Erythroblast (primary cell): ENCODE measurements at regions not wholly inside any gene's neighbourhood (a gene's known extent, or its start where the extent isn't known, plus 50 kb on each side); places are given as distances from the start of the nearest gene placed in this dataset.
"Not testable (repeated sequence)": the region's sequence is repeated elsewhere in the genome, so short reads cannot be mapped to it uniquely, and the experiment has no call there.

Source experiments
- DNase-seq, 2 experiments: peaks; one replicate each; lab custom pipeline; 2025; lab: John Stamatoyannopoulos, UW
- GATA1 ChIP-seq: IDR thresholded peaks from 2 replicates; pipeline ENCODE4 v1.6.1; 2011; ENCODE audit warnings: low read depth, mild to moderate bottlenecking, control low read depth, low read length, moderate library complexity
- POLR2A ChIP-seq: IDR thresholded peaks from 2 replicates; pipeline ENCODE4 v1.6.1; 2011; ENCODE audit warnings: mild to moderate bottlenecking, low read length

DNA sequence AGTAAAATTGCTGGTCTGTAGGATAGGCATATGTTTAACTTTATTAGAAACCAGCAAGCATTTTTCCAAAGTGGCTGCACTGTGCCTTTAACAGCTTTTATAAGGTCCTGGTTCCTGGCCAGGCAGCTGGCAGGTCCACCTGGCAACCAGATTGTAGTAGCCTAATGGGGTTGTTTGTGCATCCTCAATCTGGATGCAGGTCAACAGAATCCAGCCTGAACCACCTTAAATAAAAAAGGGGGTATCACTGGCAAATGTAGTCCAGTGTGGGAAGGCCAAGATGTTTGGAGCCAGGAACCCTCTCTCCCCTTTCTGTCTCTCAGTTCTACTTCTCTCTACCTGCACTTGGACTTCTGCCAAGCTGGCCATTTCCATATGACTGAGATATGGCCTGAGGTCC lies 200.3 kb downstream of the ZNF621 start:
- no peak for TF ChIP-seq POLR2A
- no peak for TF ChIP-seq GATA1

DNA sequence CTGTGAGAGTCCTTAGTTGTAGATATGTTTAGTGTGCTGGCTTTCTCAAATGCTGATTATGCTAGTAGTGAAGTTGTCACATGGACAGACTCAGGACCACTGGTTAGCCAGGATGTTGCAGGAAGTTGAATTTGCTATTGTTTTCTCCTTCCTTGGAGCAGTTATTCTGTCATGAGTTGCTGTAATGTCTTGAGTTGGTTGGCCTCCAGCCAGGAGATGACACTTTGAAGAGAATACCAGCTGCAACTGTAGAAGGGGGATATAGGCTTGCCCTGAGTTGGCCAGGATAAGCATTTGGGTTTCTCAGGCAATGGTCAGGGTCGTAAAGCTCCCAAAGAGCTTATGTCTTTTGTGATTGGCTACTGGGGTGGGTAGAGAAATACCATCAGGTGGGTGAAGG lies 206.7 kb downstream of the ZNF621 start:
- TF ChIP-seq POLR2A, result no peak
- no peak for TF ChIP-seq GATA1
- DNase-seq, result no peak

More for the DNA sequence above, 200.3 kb downstream of the ZNF621 start:
- DNase-seq, result no peak

DNA sequence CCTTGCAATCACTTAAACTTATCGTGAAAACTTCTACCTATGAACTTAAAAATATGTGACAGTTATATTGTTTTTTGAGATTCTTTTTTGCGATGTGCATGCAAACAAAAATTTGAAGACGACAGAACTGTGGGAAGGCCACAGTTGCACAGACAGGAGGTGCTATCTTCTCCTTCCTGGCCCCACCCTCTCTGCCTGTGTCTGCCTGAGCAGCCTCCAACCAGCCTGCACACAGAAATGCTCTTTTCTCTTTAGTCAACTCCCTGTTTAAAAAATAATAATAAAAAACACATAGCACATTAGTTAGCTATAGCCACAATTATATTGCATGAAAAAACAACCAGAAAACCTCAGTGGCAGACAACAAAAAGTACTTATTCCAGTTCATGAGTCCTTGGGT lies 212.2 kb downstream of the ZNF621 start:
- DNase-seq, result no peak
- no peak for TF ChIP-seq GATA1
- no peak for TF ChIP-seq POLR2A

DNA sequence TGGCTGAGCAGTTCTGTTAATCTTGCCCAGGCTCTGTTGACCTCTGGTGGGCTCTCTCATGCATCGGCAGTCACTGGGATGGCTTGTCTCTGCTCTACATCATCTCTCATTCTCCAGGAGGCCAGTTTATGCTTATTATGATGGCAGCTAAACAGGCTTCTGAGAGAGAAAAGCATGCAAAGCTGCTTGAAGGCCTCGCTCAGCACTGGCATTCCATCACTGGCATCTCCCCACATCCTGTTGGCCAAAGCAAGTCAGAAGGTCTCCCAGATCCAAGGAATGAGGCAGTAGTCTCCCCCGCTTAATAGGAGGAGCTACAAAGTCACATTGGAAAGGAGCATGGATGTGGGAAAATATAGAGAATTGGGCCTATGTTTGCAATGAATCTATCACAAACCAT lies 212.6 kb downstream of the ZNF621 start:
- no peak for DNase-seq
- TF ChIP-seq GATA1 (no peak), POLR2A (no peak)

DNA sequence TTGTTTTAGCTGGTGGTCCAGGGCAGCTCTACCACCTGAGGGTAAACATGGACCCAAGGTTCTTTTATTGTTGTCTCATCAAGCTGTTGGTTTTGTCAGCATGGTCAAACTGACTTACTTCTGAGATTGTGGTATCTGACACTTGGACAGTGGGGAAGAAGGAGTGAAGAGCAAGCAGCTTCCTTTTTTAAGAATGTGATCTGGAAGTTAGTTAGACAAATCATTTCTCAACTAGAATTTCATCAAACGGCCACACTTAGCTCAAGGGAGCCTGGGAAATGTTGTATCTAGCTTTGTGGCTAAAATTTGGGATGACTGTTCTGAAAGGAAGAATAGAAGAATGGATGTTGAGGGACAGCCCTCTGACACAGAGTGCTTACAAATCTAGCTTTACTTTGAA lies 215.2 kb downstream of the ZNF621 start:
- DNase-seq, result no peak
- no peak for TF ChIP-seq POLR2A
- TF ChIP-seq GATA1, result no peak

DNA sequence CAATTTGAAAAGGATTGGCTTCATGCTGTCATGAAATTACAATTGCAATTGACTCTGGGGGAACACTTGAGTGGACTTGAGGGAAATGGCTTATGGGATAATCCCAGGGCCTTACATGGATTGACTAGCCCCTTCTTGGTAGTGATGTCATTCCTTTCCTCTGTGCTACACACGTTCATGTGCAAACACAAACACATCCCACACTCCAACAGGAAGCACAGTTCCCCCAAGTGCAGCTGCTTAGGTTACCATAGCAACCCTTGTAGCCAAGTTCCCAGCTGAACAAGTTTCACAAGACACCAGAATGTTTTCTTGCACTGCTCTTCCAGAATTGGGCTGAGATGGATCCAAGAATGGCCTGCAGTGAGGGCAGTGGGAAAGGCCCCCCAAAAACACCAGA lies 217.0 kb downstream of the ZNF621 start:
- no peak for DNase-seq
- TF ChIP-seq GATA1 (no peak), POLR2A (no peak)

DNA sequence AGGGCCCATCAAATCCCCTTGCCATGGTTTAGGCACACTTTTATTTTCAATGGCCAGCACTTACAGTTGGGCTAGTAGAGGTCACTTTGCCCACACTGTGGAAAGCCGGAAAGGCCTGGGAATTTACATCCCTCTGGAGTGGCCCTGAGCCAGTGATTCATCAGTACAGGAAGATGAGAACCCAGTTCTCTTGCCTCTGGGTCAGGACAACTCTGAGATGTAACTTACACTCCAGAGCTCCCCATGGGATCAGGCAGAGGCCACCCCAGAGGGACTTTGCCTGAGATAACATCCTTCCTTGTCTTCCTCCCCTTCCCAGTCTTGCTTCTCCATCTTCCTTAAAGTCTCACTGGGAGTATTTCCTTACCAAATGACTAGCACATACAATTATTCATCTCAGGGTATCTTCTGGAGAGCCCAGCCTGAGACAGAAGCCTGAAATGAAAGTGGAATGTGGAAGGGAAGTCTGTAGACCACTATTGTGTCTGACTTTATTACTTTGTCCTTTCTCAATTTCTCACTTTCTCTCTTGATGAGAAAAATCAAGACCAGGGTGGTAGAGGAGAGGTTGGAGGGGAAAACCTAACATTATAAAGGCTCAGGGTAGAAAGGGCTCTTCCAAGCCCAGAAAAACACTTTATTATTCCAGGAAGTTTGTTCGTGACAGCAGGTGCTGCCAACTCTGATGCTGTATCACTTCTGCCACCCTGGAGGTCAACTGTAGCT lies 220.8 kb downstream of the ZNF621 start:
- TF ChIP-seq GATA1 (no peak), POLR2A (no peak)
- no peak for DNase-seq

DNA sequence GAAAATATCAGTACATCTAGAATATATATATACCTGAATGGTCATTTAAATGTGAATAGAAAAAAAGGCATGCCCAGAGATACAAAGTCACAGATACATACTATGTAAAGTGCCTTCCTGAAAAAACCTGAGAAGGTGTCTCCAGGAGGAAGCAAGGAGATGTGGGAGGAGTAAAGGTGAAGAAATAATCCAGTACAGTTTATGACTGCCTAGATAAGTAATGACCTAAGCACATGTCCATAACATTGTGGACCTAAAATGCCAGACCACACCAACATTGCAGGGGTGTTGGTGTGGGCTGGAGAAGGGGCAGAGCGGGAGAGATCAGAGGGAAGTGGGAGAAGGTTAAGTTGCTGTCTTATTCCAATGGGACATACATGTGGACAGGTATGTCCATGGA lies 226.9 kb downstream of the ZNF621 start:
- no peak for DNase-seq

DNA sequence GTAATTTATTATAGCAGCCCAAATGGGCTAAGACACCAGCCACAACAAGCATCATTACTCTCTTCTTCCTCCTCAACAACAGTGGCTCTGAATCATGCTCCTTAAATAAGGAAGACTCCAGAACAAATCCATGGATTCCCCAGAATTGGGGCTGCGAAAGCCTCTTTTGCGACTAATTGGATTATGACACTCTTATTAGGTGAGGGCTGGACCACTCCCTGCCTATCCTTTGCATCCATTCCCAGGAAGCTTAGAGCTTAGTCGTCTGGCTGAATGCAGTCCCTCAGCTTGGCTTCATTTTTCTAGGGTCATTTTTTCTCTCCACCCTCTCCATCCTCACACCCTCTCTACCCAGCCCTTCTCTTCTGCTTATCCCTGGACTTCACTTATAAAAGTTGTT lies 227.7 kb downstream of the ZNF621 start:
- no peak for TF ChIP-seq POLR2A
- no peak for TF ChIP-seq GATA1
- DNase-seq, result no peak

More for the DNA sequence above, 226.9 kb downstream of the ZNF621 start:
- TF ChIP-seq GATA1 (no peak), POLR2A (no peak)

DNA sequence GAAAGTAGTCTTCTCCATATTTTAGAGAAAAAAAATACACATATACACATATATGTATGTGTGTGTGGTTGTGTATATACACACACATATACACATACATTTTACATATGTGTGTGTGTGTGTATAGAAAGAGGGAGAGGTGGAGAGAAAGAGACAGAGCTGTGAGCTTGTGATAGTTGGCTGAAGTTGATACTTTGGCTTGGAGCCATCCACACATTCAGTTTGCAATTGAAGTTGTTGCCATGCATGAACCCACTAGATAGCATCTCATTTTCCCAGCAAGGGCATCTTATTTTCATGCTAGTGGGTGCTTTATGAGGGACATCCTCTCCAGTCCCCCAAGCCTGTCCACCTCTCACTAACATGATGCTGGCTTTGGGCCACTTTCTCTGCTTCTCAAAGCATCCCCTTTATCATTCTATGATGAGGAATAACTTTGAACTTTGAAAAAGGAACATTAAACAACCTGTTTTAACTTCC lies 228.6 kb downstream of the ZNF621 start:
- no peak for DNase-seq
- TF ChIP-seq GATA1 (no peak), POLR2A (no peak)

DNA sequence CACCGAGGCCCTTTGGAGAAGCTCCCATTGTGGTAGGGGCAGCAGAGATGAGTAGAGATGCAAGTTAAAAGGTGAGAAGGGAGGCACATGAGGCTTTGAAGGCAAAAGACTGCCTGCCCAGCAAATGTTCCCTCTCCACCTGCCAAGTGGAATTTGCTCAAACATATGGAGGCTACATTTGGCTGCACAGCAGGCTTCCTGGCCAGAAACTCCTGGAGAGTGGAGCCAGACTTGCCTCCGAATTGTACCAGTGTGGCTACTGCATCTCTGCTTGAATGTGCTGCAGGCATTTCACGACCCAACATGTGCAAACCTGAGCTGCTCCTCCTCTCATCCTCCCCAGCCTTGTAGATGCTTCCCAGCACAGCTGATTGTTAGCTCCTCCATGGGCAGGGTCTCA lies 229.2 kb downstream of the ZNF621 start:
- no peak for DNase-seq
- no peak for TF ChIP-seq GATA1
- TF ChIP-seq POLR2A, result no peak

DNA sequence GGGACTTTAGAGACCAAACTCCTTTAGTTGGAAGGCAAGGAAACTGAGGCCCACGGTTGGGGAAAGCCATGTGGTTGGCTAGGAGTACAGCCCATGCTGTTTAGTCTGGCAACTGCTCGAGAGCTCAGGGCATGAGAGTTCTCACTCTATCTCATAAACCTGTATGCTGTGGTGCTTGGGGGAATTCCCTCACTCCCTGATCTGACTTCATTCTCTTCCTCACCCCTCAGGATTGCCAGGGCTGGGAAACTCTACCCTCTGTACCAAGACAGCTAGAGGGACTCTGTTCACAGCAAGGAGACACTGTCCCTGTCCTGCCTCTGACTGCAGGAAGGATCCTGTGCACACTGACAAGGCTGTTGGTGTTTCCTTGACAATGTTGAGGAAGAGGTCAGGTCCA lies 230.2 kb downstream of the ZNF621 start:
- no peak for TF ChIP-seq GATA1
- TF ChIP-seq POLR2A, result no peak

DNA sequence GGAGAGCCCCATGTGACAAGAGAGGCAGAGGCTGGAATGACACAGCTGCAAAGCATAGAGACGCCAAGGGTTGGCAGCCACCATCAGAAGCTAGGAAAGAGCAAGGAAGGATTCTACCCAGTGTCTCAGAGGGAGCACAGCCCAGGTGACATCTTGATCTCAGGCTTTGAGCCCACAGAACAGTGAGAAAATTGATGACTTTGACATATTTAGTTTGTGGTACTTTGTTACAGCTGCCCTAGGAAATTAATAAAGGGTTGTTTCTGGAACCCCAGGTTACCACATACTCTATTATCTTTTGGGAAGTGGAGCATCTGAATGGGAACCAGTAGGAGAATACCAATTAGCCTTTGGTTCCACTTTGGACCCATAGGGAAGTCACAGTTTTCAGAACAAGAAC lies 231.7 kb downstream of the ZNF621 start:
- TF ChIP-seq GATA1 (no peak), POLR2A (no peak)
- DNase-seq, result no peak

More for the DNA sequence above, 230.2 kb downstream of the ZNF621 start:
- no peak for DNase-seq

DNA sequence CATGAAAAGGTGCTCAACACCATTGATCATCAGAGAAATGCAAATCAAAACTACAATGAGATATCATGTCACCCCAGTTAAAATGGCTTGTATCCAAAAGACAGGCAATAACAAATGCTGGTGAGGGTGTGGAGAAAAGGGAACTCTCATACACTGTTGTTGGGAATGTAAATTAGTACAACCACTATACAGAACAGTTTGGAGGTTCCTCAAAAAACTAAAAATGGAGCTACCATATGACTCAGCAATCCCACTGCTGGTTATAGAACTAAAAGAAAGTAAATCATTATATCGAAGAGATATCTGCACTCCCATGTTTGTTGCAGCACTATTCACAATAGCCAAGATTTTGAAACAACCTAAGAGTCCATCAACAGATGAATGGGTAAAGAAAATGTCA lies 238.0 kb downstream of the ZNF621 start:
- not testable (repeated sequence) for DNase-seq

DNA sequence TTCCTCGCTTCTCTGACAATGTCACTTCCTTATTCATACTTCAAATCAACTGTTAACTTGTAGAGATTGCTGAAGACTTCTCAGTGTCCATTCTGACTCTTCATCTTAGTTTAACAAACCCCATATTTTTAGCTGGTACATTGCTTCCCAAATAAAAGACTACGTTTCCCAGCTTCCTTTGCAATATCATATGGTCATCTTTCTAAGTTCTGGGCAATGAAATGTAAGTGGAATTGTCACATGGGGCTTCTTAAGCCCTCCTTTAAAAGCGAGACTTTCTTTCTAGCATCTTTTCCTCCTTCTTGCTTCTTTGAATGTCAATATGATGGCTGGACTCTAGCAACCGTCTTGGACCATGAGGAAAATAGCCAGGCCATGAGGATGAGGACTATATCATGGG lies 239.0 kb downstream of the ZNF621 start:
- DNase-seq, result no peak
- TF ChIP-seq POLR2A, result no peak
- TF ChIP-seq GATA1, result no peak
